Stimulated activated CD4-positive, alpha-beta T cell treated with anti-CD3 and anti-CD28 coated beads, Interleukin-2, amount 100 ng/mL, for 24 hours (primary cell): ENCODE measurements at regions not wholly inside any gene's neighbourhood (a gene's known extent, or its start where the extent isn't known, plus 50 kb on each side); places are given as distances from the start of the nearest gene placed in this dataset.

ENCODE experiments used
- DNase-seq, 2 donors: peaks; one replicate each; pipeline ENCODE4 v3.0.0-alpha.2; 2020

- DNase-seq: no peak
These were observed 99.4 kb upstream of the ZNF804A start for GRCh38 chr2:184498936-184499335.

DNA sequence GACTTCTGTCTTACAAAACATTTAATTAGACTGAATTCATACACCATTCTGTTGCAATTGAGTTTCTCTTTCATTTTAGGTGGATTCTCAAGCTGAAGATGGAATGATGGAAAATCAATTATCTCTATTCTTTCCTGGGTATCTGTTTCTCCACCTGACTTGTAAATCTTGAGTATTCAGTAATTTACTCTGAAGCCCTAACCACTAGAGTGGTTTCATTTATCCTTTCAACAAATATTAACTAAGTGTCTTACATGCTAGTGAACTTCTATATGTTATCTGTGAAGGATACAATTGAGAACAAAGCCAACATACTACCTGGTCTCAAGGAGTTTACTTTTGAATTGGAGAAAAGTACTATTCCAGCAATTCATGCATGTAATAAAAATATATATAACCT lies 94.1 kb upstream of the ZNF804A start:
- DNase-seq: no peak

DNA sequence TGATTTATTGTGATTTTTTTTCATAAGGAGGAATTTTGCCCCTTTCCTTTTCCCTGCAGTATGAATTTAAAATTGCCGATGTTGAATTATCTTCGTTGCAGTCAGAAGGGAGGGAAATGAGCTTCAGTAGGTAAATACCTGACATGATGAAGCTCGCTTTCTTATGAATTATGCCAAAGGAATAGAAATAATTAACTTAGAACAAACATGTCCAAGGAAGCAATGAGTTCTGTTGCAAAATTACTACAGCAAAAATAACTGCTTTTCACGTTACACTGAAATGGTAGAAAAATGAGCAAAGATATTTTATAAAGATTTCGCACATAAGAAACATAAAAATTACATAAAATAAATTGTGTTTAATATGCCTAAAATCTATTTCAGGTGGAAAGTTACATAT lies 91.1 kb upstream of the ZNF804A start:
- DNase-seq: no peak

- DNase-seq: no peak
These were observed 80.9 kb upstream of the ZNF804A start for GRCh38 chr2:184517402-184517801.

DNA sequence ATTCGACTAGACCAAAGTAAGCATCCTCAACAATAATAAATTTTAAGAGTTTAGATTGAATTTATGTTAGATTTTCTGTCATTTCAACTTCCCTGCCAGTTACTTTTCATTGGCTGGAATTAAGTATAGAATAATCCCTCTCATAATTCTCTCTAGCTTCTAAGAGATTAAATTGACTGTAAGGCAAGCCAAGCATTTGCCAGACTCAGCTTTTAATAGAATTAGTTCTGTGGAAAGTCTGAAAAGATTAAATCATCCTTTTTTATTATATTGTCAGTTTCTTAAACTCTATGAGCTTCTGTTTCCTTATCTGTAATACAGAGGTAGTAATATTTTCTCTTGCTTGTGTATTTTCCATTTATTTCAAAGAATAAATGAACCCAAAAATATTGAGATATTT lies 77.9 kb upstream of the ZNF804A start:
- DNase-seq: no peak

DNA sequence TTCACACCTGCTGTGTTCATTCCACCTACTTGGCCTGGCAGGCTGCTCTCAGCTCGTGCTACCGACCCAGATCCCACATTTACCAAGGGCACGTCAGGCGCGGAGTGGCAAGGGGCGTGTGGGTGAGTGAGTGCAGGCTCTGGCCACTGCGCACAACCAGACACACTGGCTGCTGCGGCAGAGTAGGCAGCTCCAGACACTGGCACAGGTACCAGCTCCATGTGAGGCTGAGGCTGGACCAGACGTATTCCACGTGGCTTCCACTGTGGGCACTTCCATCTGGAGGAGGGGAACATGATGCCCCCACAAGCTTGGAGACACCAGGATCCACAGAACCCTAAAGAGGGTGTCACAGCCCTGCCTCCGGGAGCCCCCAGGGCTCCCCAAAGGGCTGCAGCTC lies 74.6 kb upstream of the ZNF804A start:
- no peak for DNase-seq

DNA sequence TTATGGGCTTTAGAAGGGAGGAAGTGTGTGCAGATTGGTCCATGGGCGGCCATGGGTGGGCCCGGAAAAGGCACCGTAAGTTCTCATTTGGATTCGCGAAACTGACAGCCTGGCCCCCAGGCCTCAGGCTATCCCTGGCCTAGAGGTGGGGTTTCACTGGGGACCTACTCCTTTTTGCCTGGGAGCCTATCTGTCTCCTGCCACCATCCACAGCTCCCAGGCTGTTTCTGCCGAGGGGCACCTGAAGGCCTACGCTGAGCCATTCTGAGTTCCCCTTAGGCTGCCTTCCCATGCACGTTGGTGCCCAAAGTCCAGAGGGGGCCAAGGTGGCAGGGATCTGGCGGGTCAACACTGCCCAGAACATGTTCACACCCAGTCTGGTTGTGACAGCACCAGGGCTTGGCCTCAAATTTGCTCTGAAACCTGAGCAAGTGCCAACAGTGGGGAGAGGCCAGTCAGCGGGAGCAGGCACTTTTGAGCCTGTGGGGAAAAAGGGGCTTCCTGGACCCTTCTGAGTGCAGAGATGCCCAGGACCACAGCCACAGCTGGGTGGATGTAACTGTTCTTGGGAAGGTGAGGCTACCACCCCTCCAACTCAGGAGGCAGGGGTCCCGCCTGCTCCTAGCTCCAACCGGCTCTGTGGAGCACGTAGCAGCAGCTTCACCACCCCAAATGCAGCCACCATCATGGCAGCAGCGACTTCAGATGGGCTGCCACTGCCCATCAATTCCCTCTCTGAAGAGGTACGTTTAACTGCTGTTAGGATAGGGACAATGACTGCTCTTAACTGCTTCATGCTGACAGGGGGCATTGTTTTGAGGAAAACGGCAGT lies 73.6 kb upstream of the ZNF804A start:
- no peak for DNase-seq

- no peak for DNase-seq
These were observed 71.3 kb upstream of the ZNF804A start for GRCh38 chr2:184527058-184527457.

GRCh38 chr2:184528119-184528518 lies 70.2 kb upstream of the ZNF804A start:
- no peak for DNase-seq

GRCh38 chr2:184530239-184530638 lies 68.1 kb upstream of the ZNF804A start:
- DNase-seq: no peak

DNA sequence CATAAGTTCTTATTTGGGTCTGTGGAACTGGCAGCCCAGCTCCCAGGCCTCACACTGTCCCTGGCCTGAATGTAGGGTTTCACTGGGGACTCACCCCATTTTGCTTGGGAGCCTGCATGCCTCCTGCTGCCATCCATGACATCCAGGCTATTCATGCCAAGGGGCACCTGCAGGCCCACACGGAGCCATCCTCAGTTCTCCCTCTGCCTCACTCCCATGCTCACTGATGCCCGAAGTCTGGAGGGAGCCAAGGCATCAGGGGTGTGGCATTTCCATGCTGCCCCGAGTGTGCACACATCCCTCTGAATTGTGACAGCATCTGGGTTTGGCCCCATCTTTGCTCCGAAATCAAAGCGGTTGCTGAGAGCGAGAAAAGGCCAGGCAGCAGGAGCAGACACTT lies 67.4 kb upstream of the ZNF804A start:
- DNase-seq: no peak

- DNase-seq: no peak
These were observed 65.8 kb upstream of the ZNF804A start for GRCh38 chr2:184532551-184532950.

- DNase-seq: no peak
These were observed 63.3 kb upstream of the ZNF804A start for GRCh38 chr2:184534986-184535385.

DNA sequence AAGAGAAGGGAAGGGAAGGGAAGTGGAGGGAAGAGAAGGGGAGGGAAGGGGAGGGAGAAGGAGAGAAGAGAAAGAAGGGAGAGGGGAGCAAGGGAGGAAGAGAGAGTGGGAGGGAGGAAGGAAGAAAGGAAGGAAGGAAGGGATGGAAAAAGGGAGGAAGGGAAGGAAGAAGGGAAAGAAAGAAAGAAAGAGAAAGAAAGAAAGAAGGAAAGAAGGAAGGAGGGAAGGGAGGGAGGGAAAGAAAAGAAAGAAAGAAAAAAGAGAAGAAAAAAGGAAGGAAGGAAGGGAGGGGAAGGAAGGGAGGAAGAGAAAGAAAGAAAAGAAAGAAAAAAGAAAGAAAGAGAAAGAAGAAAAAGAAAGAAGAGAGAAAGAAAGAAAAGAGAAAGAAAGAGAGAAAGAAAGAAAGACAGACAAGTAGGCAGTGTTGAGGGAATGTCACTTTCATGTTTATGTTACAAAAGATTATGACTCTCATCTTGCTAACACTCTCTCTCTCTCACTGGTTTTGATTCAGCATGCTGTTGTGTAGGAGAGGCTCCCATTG lies 58.0 kb upstream of the ZNF804A start:
- DNase-seq: no peak

DNA sequence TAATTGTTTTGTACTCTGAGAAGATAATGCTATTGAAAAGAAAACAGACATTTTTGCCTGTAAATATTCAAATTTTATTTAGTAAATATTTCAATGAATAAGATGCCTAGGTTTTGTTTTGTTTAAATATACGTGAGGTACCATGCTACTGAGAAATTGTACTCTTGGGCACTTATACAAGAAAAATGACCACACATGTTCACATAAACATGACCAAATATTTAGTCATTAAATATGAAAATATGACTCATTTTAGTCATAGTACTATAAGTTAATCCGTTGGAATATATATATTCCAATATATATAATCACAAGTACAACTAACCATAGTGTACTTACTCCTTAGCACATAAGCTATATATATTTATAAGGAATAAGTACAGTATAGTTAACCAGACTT lies 56.7 kb upstream of the ZNF804A start:
- no peak for DNase-seq

GRCh38 chr2:184543832-184544231 lies 54.5 kb upstream of the ZNF804A start:
- no peak for DNase-seq
